Effector CD4-positive, alpha-beta T cell (primary cell): ENCODE measurements at regions not wholly inside any gene's neighbourhood (a gene's known extent, or its start where the extent isn't known, plus 50 kb on each side); places are given as distances from the start of the nearest gene placed in this dataset.
"Not testable (repeated sequence)": the region's sequence is repeated elsewhere in the genome, so short reads cannot be mapped to it uniquely, and the experiment has no call there.

ENCODE experiments used
- DNase-seq: peaks from one replicate; pipeline ENCODE4 v3.0.0-alpha.2; 2020

DNA sequence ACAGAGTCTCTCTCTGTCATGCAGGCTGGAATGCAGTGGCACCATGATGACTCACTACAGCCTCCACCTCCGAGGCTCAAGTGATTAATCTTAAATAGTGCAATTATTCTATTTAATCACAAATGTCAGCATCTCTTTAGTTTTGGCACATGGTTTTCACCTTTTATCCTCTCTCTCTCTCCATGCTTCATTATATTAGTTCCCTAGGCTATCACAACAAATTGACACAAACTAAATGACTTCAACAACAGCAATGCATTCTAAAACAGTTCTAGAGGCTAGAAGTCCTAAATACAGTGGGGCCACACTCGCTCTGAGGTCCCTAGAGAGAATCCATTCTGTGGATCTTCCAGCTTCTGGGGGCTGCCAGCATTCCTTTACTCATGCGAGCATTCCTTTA lies 178.2 kb upstream of the ZNG1F start:
- DNase-seq, result not testable (repeated sequence)

DNA sequence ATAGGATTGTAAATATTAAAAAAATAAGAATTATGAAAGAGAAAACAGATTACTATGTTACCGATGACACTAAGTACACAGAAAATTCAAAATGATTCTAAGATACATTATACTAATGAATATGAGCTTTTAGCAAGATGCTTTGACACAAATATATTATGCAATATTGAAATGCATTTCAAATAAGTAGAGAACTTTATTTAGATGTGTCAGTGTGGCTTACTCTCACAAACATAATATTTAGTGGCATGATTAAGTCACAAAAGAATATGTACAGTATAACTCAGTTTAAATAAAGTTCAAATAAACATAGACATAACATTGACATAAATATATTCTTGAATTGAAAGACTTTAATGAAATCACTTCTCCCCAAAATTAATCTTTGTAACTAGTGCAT lies 172.7 kb upstream of the ZNG1F start:
- not testable (repeated sequence) for DNase-seq

DNA sequence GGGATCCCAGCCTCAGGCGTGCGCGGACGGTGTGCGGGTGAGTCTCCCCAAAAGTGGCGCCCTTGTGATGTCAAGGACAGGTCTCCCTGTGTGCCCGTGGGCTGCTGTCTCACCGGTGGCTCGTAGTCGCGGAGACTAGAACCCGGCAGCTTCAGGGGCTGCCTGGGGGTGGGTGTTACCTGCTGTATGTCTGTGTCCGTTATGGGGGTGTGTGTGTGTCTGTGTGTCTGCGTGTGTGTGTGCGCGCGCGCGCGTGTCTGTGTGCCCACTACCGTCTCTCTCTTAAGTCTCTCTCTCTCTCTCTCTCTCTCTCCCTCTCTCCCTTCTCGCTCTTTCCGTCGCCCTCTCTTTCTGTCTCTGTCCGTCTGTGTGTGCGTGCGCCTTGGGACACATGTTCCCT lies 170.0 kb upstream of the ZNG1F start:
- not testable (repeated sequence) for DNase-seq

DNA sequence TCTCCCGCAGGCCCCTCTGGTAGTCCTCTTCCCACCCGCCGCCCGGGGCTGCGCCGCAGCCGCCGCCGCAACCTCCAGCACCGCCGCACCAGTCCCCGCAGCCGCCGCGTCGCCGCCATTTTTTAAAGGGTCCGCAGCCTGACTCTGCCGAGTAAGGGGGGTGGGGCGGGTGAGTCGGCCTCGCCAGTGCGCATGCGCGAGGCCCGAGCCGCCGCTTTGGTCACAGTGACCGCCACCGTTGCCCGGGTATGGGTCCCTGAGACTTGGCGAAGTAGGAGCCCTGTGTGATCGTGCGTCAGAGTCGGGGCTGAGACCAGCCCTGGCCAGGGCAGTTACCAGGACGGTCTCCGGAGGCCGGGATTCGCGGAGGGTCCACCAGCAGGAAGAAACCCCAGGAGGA lies 169.6 kb upstream of the ZNG1F start:
- peak; percentile 70 for DNase-seq

DNA sequence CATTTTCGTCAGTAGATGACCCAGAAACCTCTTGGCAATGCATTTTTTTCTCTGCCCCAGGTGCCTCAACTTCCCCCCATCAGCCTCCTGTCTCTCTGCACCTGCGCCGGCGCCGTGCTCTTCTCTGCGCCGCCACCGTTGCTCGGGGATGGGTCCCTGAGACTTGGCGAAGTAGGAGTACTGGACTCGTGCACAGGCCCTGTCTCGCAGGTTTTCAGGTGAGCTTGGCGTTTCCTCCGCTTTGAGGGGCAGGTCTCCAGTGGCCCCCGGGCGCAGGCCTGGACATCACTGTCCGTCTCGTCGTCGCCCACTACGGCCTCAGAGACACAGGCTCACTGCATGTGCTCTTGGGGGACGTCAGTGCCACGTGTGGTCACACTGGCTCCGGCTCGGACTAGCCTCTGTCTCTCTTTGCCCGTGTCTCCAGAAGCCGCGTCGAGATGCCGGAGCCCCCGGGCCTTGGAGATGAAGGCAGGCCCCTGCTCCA lies 168.8 kb upstream of the ZNG1F start:
- not testable (repeated sequence) for DNase-seq

DNA sequence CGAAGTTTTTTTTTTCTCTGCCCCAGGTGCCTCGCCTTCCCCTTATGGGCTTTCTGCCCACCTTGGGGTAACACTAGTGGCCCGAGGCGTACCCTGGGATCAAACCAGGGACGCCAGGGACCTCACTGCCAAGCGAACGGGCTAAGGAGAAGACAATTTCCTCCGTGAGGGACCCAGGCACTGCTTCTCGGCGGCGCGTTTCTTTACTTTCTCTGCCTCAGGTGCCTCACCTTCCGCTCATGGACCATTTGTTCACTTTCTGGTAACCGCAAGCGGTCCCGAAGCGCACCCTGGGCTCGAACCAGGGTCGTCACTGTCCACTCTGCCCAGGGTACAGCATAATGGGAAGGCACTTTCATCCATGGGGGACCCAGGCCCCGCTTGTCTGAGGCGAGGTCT lies 168.2 kb upstream of the ZNG1F start:
- not testable (repeated sequence) for DNase-seq

DNA sequence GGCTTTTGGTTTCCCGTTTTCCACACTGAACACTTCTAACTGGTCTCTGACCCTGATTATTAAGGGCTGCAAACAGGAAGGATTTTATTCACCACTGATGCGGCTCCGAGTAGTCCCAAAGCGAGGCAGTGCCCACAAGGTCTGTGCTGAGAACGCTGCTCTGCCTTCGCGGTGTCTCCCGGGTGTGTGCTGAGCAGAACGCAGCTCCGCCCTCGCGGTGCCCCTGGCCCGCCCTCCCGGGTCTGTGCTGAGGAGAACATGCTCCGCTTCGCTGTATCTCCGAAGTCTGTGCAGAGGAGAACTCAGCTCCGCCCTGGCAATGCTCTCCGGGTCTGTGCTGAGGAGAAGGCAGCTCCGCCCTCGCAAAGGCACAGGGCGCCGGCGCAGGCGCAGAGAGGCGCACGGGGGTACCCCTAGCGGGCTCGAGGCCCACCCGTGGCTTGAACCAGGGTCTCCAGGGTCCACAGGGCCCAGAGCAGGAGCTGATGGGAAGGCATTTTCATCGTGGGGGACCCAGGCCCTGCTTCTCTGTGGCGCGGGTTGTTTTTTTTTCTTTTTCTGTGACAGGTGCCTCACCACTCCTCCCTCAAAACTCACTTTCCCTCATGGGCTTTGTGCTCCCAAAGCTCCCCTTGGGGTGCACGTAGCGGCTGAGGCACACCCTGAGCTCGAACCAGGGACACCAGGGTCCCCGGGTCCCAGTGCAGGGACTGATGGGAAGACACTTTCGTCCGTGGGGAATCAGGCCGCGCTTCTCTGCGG lies 167.7 kb upstream of the ZNG1F start:
- DNase-seq, result peak; percentile 77

DNA sequence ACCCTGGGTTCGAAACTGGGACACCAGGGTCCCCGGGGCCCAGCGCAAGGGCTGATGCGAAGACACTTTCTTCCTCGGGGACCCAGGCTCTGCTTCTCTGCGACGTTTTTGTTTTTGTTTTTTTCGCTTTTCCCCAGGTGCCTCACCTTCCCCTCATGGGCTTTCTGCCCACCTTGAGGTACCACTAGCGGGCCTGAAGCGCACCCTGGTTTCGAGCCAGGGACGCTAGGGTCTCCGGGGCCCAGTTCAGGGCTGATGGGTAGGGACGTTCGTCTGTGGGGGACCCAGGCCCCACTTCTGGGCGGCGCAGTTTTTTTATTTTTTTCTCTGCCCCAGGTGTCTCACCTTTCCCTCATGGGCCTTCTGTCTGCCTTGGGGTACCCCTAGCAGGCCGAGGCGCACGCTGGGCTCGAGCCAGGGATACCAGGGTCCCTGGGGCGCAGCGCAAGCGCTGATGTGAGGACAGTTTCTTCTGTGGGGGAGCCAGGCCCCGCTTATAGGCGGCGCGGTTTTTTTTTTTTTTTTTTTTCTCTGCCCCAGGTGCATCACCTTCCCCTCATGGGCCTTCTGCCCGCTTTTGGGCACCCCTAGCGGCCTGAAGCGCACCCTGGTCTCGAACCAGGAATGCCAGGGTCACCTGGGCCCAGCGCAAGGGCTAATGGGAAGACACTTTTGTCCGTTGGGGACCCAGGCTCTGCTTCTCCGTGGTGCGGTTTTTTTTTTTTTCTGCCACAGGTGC lies 166.8 kb upstream of the ZNG1F start:
- DNase-seq, result not testable (repeated sequence)

DNA sequence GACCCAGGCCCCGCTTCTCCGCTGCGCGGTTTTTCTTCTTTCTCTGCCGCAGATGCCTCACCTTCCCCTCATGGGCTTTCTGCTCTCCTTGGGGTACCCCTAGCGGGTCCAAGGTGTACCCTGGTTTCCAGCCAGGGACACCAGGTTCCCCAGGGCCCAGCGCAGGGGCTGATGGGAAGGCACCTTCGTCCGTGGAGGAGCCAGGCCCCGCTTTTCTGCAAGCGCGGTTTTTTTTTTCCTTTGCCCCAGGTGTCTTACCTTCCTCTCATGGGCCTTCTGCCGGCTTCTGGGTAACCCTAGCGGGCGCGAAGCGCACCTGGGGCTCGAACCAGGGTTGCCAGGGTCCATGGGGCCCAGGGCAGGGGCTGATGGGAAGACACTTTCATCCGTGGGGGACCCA lies 165.9 kb upstream of the ZNG1F start:
- not testable (repeated sequence) for DNase-seq

DNA sequence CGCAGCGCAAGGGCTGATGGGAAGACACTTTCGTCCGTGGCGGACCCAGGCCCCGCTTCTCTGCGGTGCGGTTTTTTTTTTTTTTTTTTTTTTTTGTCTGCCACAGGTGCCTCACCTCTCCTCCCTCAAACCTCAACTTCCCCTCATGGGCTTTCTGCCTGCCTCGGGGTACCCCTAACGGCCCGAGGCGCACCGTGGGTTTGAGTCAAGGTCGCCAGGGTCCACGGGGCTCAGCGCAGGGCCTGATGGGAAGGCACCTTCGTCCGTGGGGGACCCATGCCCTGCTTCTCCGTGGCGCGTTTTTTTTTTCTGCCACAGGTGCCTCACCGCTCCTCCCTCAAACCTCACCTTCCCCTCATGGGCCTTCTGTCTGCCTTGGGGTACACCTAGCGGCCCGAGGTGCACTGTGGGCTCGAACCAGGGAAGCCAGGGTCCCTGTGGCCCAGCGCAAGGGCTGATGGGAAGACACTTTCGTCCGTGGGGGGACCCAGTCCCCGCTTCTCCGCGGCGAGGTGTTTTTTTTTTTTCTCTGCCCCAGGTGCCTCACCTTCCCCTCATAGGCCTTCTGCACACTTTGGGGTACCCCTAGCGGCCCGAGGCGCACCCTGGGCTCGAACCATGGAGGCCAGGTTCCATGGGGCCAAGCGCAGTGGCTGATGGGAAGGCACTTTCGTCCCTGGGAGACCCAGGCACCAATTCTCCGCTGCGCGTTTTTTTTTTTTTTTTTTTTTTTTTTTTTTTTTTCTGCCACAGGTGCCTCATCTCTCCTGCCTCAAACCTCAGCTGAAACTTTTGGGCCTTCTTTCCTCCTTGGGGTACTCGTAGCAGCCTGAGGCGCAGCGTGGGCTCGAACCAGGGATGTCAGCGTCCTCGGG lies 165.2 kb upstream of the ZNG1F start:
- not testable (repeated sequence) for DNase-seq

DNA sequence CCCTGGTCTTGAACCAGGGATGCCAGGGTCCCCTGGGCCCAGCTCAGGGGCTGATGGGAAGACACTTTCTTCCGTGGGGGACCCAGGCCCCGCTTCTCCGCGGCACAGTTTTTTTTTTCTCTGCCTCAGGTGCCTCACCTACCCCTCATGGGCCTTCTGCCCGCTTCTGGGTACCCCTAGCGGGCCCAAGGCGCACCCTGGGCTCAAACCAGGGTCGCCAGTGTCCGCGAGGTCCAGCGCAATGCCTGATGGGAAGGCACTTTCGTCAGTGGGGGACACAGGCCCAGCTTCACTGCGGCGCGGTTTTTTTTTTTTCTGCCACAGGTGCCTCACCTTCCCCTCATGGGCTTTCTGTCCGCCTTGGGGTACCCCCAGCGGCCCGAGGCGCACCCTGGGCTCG lies 163.9 kb upstream of the ZNG1F start:
- DNase-seq, result not testable (repeated sequence)

DNA sequence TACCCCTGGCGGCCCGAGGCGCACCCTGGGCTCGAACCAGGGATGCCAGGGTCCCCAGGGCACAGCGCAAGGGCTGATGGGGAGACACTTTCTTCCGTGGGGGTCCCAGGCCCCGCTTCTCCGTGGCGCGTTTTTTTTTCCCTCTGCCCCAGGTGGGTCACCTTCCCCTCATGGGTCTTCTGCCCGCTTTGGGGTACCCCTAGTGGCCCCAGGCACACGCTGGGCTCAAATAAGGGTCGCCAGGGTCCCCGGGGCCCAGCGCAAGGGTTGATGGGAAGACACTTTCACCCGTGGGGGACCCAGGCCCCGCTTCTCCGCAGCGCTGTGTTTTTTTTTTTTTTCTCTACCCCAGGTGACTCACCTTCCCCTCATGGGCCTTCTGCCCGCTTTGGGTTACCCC lies 163.3 kb upstream of the ZNG1F start:
- not testable (repeated sequence) for DNase-seq

DNA sequence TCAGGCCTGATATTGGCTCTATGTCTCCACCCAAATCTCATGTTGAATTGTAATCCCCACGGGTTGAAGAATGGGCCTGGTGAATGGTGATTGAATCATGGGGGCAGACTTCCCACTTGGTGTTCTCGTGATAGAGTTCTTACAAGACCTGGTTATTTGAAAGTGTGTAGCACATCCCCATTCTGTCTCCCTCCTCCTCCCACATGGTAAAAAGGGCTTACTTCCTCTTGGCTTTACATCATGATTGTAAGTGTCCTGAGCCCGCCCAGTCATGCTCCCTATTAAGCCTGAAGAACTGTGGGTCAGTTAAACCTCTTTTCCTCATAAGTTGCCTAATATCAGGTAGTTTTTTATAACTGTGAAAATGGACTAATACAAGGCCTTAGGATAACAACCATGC lies 158.8 kb upstream of the ZNG1F start:
- DNase-seq, result not testable (repeated sequence)

DNA sequence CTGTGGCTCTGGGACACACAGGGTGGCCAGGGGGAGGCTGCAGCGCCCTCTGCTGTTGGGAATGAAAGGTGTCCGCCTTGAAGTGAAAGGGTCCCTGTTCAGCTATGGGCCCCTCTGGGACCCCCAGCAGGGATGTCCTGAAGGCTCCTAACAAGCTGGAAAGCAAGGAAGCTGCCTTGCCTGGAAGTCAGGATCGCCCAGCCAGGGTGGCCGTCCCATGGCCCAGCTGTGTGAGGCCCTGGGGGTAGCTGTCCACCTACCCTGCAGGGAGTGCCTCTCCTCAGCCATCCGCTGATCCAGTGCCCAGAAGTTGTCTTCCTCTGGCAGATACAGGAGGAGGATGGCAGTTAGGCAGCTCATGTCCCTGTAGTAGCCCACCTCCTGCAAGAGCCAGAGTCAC lies 143.4 kb upstream of the ZNG1F start:
- not testable (repeated sequence) for DNase-seq

DNA sequence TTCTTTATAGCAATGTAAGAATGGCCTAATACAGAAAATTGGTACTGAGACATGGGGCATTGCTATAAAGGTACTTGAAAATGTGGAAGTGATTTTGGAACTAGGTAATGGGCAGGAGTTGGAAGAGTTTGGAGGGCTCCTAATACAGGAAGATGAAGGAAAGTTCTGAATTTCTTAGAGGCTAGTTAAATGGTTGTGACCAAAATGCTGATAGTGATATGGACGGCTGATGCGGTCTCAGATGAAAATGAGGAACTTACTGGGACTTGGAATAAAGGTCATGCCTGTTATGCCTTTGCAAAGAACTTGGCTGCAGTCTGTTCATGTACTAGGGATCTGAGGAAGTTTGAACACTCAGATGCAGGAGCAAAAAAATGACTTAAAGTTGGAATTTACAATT lies 132.2 kb upstream of the ZNG1F start:
- DNase-seq, result not testable (repeated sequence)

DNA sequence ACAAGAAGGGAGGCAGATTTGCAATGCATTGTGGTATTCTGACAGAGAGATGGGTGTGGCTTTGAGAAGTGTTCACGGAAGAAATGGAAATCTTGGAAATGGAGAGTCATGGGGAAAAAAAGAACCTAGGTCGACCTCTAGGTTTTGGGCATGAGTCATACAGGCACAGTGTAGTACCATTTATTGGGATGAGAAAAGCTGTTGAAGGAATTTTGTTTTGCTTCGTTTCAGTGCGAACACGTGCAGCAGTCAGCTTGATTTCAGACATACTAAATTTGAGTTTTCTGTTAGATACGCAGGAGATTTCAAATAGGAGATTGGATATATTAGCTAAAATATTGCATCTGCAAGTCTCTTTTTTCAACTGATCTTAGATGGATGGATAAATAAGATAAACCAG lies 119.8 kb upstream of the ZNG1F start:
- DNase-seq, result not testable (repeated sequence)

DNA sequence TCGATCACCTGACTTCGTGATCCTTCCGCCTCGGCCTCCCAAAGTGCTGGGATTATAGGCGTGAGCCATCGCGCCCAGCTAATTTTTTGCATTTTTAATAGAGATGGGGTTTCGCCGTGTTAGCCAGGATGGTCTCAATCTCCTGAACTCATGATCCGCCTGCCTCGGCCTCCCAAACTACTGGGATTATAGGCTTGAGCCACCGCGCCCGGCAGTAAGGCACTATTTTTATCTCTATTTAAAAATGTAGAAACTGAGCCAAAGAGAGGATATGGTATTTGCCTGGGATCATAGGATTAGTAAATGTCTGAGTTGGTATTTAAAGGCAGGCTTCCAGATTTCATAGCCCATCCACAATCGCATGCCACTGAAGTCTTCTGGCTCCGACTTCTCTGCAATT lies 96.6 kb upstream of the ZNG1F start:
- DNase-seq, result not testable (repeated sequence)

DNA sequence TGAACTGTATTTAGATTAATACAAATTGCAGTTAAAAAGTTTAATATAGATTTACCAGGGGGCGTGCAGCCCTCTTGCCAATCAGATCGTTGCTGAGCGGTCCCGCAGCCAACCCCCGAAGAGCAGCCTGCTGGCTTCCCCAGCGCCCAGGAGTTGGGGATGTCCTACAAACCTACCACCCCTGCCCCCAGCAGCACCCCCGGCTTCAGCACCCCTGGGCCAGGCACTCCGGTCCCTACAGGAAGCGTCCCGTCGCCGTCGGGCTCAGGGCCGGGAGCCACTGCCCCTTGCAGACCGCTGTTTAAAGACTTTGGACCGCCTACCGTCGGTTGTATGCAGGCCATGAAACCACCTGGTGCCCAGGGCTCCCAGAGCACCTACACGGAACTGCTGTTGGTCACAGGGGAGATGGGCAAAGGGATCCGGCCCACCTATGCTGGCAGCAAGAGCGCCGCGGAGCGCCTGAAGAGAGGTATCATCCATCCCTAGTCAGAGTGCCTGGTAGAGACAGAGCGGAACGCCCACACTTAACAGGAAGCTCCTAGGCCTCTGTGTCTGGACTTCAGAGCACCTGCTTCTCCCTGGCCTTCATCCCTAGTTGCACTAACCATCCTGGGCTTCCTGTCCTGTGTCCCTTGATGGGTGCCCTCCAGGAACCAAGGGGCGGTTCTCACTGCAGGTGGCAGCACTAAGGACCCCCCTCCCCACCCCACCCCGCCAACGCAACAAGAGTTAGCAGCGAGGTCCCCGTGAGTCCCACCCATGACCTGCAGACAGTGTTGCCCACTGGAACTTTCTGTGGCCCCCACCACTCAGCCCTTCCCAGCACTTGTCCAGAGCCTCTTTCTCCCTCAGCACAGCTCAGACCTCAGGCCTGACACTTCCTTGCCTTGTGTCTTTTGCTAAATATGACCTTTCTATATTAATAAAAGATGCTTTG lies 91.5 kb upstream of the ZNG1F start:
- DNase-seq, result not testable (repeated sequence)

DNA sequence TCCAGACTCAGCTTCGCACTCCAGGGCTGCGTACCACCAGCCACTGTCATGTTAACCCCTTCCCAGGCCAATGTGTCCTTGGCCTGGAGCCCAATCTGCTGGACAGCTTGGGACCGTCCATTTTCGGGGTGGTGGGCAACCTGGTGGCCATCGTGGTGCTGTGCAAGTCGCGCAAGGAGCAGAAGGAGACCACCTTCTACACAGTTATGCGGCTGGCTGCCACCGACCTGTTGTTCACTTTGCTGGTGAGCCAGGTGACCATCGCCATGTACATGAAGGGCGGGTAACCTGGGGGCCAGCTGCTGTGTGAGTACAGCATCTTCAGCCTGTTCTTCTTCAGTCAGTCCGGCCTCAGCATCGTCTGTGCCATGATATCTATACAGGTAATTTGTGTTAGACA lies 90.3 kb upstream of the ZNG1F start:
- DNase-seq, result not testable (repeated sequence)

DNA sequence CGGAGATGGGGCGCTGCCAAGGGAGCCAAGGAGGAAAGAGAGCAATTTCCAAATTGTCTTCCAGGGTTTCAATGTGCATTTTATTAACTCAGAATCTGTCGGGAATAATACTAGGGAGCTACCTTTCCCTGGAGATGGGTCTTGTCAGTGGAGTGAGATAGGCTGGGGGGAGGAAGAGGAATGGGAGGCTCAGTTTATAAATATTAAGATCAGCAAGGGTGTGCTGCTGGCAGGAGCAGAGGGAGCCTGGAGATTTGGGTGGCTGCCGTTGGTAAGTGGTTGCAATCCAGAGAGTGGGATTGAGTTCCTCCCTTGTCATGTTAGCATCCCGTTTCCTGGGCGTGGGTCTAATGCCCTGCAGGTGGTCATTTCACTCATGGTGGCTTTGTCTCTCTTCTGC lies 89.9 kb upstream of the ZNG1F start:
- DNase-seq, result not testable (repeated sequence)

DNA sequence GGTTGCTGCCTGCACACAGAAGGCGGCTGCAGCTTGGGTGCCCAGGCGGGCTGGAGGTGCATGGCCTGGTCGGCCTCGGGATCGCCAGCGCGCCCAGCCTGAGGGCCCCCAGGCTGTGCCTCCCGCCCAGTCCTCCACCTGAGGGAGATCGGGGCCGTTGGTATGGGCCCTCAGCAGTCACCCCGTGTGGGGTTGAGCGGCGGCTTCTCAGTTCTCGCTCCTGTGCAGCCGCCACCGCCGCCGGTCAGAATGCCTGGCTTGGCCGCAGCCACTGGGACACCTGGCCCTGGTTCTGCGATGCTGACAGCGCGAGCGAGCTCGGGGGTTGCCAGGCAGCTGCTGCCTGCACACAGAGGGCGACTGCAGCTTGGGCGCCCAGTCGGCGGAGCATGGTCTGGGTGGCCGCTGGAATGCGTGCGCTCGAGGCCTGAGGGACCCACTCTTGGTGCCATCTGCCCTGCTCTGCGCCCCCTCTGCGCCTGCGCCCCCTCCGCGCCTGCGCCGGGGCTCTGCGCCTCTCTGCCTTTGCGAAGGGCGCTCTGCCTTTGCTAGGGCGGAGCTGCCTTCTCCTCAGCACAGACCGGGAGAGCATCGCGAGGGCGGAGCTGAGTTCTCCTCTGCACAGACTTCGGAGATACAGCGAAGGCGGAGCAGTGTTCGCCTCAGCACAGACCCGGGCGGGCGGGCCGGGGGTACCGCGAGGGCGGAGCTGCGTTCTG lies 84.6 kb upstream of the ZNG1F start:
- DNase-seq, result peak; percentile 53
